Coronary artery (tissue), 2 donors: ENCODE measurements at regions not wholly inside any gene's neighbourhood (a gene's known extent, or its start where the extent isn't known, plus 50 kb on each side); places are given as distances from the start of the nearest gene placed in this dataset.

Experiments
- DNase-seq: peaks from one replicate; pipeline ENCODE4 v3.0.0-alpha.2; 2017; ENCODE audit warnings: low spot score
- H3K27ac ChIP-seq, 2 donors: fragments of 200-600 bp; sonication (generic); one replicate each; pipeline ENCODE4 v1.5.1; 2016 to 2019
- H3K4me3 ChIP-seq: fragments of 200-600 bp; sonication (generic); 2 replicates; pipeline ENCODE4 v1.5.1; 2016; ENCODE audit warnings: mild to moderate bottlenecking, moderate library complexity
- TF ChIP-seq, protein P1 (sequence below): fragments of 200-600 bp; sonication (generic); IDR thresholded peaks from one replicate; pipeline ENCODE4 v1.5.1; 2019; ENCODE audit warnings: antibody characterized with exemption

DNA sequence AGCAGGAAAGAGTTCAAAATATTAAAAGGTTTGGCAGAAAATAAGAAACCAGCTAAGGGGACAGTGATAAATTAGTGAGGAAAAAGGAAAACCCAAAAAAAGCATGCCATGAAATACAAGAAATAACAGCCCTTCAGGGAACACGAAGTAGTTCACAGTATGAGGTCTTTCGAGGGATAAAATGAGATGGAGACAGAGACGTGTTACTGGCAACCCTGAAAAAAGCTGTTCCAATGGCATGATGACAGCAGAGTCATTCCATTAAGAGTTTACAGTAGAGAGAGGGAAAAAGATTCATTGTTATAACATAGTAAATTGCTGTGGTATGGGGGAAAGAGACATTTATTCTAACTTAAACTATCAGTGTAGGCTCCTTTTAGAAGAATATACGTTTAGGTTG lies 391.2 kb downstream of the ANKRD7 start:
- no peak overlapping the region for H3K4me3 ChIP-seq
- DNase-seq = no peak
- TF ChIP-seq, protein P1, sequence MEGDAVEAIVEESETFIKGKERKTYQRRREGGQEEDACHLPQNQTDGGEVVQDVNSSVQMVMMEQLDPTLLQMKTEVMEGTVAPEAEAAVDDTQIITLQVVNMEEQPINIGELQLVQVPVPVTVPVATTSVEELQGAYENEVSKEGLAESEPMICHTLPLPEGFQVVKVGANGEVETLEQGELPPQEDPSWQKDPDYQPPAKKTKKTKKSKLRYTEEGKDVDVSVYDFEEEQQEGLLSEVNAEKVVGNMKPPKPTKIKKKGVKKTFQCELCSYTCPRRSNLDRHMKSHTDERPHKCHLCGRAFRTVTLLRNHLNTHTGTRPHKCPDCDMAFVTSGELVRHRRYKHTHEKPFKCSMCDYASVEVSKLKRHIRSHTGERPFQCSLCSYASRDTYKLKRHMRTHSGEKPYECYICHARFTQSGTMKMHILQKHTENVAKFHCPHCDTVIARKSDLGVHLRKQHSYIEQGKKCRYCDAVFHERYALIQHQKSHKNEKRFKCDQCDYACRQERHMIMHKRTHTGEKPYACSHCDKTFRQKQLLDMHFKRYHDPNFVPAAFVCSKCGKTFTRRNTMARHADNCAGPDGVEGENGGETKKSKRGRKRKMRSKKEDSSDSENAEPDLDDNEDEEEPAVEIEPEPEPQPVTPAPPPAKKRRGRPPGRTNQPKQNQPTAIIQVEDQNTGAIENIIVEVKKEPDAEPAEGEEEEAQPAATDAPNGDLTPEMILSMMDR = no peak
- no peak overlapping the region for H3K27ac ChIP-seq

DNA sequence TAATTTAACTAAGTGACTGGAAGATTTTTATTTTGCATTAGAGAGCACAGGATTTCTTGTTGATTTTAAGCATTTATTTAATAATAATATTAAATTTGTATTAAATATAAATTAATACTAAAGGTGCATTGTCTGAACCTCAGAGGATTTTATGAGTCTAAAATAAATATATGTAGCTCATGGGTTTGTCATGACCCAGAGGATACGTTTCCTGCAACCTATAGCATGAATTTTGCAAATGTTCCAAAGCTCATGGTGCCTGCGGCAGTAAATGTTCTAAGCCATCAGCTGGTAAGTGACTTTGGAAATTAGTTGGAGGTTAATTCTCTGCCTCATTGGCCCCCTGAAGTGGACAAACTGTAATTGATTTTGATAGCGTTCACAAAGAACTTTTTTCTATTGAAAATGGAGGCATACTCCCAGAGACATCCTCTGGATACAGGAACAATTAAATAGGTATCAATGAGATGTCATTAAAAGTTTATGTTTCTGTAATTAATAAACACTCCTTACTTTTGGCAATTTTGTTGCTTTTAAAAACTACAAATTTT lies 397.4 kb downstream of the ANKRD7 start:
- Histone ChIP-seq H3K27ac (no peak overlapping the region), H3K4me3 (no peak overlapping the region)
- TF ChIP-seq, protein P1 = no peak
- DNase-seq = no peak

DNA sequence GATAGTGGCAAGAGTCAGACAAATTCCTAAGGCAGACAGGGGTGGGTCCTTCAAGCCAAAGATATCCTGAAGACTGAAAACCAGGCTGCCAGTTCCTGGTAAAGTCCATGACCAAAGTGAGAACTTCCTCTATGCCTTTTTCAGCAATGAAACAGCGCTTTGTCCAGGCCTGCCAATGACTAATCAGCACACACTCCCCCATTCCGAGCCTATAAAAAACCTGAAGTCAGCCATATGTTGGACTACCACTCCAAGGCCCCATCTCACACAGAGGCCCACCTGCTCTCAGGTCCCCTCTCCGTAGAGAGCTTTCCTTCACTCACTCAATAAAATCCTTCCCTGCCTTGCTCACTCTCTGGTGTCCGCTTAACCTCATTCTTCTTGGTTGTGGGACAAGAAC lies 402.2 kb downstream of the ANKRD7 start:
- DNase-seq = no peak
- Histone ChIP-seq H3K4me3 (no peak overlapping the region), H3K27ac (no peak overlapping the region)
- TF ChIP-seq, protein P1 = no peak

DNA sequence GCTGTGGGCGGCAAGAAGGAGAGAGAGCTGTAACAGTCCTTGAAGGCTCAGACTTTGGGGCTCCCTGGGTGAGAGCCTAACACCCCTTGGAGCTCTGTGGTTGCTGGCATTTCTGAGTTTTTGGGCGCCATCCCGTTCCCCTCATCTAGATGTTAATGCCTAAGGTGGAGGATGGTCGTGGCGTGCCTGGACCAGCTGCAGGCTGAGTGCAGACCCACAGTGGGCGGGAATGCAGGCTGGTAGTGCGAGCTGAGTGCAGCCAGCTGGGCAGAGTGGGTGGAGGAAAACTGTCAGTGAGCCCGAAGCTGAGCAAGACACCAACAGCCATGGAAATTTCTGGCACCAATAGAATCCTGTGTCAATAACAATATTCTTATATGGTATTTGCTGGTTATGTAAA lies 403.0 kb downstream of the ANKRD7 start:
- H3K27ac ChIP-seq = no peak overlapping the region
- DNase-seq = no peak
- no peak overlapping the region for H3K4me3 ChIP-seq
- TF ChIP-seq, protein P1 = no peak

DNA sequence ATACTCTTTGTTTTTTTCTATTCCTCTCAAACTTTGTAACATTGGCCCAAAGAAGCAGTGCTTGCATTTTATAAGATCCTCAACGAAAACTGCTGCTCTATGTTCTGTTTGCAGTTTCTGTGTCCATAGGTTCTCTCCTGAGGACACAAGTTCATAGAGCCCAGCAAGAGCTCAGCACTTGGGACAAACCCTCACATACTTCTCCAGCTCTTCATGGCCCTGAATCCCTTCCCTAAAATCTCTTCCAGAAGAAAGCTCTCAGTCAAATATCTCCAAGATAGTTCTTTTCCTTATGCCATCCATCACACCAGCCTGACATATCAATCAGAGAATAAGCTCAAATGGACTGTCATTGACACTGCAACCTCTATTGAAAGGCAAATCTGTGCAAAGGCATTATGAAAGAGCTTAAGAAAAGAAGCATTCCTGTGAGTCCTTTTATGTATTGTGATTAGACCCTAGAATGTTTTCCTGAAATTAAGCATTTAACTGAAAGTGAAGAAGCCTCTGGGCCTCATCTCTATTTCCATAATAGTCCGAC lies 405.5 kb downstream of the ANKRD7 start:
- Histone ChIP-seq H3K27ac (no peak overlapping the region), H3K4me3 (no peak overlapping the region)
- DNase-seq = no peak
- TF ChIP-seq, protein P1 = no peak

DNA sequence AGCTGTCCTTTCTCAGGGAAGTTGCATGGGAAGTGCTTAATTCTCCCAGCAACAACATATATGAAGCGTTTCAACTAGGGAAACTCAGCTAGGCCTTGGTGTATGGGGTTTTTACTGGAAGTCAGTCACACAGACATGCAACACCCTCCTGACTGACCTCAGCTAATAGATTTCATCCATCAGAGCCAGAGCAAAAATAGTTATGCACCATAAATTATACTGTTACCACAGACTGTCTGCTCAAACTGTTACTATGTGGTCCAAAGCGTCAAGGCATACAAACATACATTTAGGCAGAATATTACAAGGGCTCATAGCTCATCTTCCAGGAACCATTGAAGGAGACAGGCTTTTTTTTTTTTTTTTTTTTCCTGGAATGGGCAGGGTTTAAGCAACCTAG lies 417.9 kb downstream of the ANKRD7 start:
- no peak for DNase-seq
- TF ChIP-seq, protein P1 = no peak
- no peak overlapping the region for H3K4me3 ChIP-seq
- no peak overlapping the region for H3K27ac ChIP-seq

DNA sequence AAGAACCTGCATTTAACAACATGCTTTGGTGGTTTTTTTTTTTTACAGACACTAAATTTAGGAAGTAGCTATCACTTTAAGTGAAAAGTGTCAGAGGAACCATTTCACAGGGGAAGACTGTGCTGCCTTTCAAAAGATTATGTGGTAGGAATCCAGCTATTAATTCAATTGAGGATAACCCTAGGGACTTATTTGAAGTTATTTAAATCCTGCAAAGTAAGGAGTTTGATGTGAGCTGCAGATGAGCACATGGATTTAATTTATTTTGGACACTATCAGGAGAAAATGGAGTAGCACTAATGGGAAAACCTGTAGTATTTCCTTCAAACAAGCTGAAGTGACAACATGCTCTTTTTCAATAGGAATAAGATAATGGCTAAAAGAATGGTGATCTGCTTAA lies 419.8 kb downstream of the ANKRD7 start:
- H3K4me3 ChIP-seq = no peak overlapping the region
- TF ChIP-seq, protein P1 = no peak
- no peak for DNase-seq
- H3K27ac ChIP-seq = no peak overlapping the region
